Activated CD8-positive, alpha-beta memory T cell treated with anti-CD3 and anti-CD28 coated beads for 48 hours (primary cell): ENCODE measurements at regions not wholly inside any gene's neighbourhood (a gene's known extent, or its start where the extent isn't known, plus 50 kb on each side); places are given as distances from the start of the nearest gene placed in this dataset.
"Not testable (repeated sequence)": the region's sequence is repeated elsewhere in the genome, so short reads cannot be mapped to it uniquely, and the experiment has no call there.

ENCODE experiments used
- DNase-seq, 3 experiments: peaks; one replicate each; pipeline ENCODE4 v3.0.0-alpha.2; 2020; ENCODE audit warnings: low read depth in 2 of 3, low spot score in 2 of 3

- DNase-seq = no peak
Measured at GRCh38 chr16:79986352-79986751, 385.8 kb upstream of the MAF start.

GRCh38 chr16:79985606-79986005 lies 385.1 kb upstream of the MAF start:
- no peak for DNase-seq

- not testable (repeated sequence) for DNase-seq
Measured at GRCh38 chr16:79984149-79984548, 383.6 kb upstream of the MAF start.

GRCh38 chr16:79982862-79983261 lies 382.3 kb upstream of the MAF start:
- DNase-seq = no peak

GRCh38 chr16:79982361-79982760 lies 381.8 kb upstream of the MAF start:
- no peak for DNase-seq

- no peak for DNase-seq
Measured at GRCh38 chr16:79981814-79982213, 381.3 kb upstream of the MAF start.

- DNase-seq = no peak
Measured at GRCh38 chr16:79980650-79981521, 380.3 kb upstream of the MAF start.

GRCh38 chr16:79977940-79978836 lies 377.7 kb upstream of the MAF start:
- no peak for DNase-seq

- DNase-seq = no peak
Measured at GRCh38 chr16:79973320-79973719, 372.8 kb upstream of the MAF start.

- no peak for DNase-seq
Measured at GRCh38 chr16:79972053-79972704, 371.6 kb upstream of the MAF start.

GRCh38 chr16:79971237-79971572 lies 370.7 kb upstream of the MAF start:
- no peak for DNase-seq

GRCh38 chr16:79970551-79971236 lies 370.2 kb upstream of the MAF start:
- DNase-seq = no peak

GRCh38 chr16:79970087-79970486 lies 369.6 kb upstream of the MAF start:
- DNase-seq = no peak

- DNase-seq = no peak
Measured at GRCh38 chr16:79969458-79969857, 368.9 kb upstream of the MAF start.

GRCh38 chr16:79966226-79966625 lies 365.7 kb upstream of the MAF start:
- no peak for DNase-seq

GRCh38 chr16:79965718-79966117 lies 365.2 kb upstream of the MAF start:
- DNase-seq = no peak

GRCh38 chr16:79964104-79964503 lies 363.6 kb upstream of the MAF start:
- no peak for DNase-seq

GRCh38 chr16:79962962-79963361 lies 362.4 kb upstream of the MAF start:
- no peak for DNase-seq

- DNase-seq = no peak
Measured at GRCh38 chr16:79959226-79959625, 358.7 kb upstream of the MAF start.

- DNase-seq = no peak
Measured at GRCh38 chr16:79954921-79955705, 354.6 kb upstream of the MAF start.
